H1 (cell line): ENCODE measurements at regions not wholly inside any gene's neighbourhood (a gene's known extent, or its start where the extent isn't known, plus 50 kb on each side); places are given as distances from the start of the nearest gene placed in this dataset.

ENCODE experiments used
- ATF3 ChIP-seq: IDR thresholded peaks from 2 replicates; pipeline ENCODE4 v1.6.1; 2011; ENCODE audit warnings: low read depth, mild to moderate bottlenecking, low read length; ENCODE audit not compliant: insufficient read depth
- BACH1 ChIP-seq: IDR thresholded peaks from 2 replicates; pipeline ENCODE4 v1.6.1; 2012; ENCODE audit warnings: low read length, improper control_type of control experiment
- CEBPB ChIP-seq: IDR thresholded peaks from 2 replicates; pipeline ENCODE4 v1.6.1; 2012; ENCODE audit warnings: low read depth, low read length
- CHD1 ChIP-seq: IDR thresholded peaks from 2 replicates; pipeline ENCODE4 v1.6.1; 2012; ENCODE audit warnings: low read depth, low read length, improper control_type of control experiment
- CHD7 ChIP-seq: fragments of 300-600 bp; sonication (generic); IDR thresholded peaks from 2 replicates; pipeline ENCODE4 v1.7.1; 2012; ENCODE audit warnings: low read length, moderate library complexity, mild to moderate bottlenecking, inconsistent platforms; ENCODE audit not compliant: insufficient replicate concordance
- GTF2F1 ChIP-seq: IDR thresholded peaks from 2 replicates; pipeline ENCODE4 v1.6.1; 2012; ENCODE audit warnings: low read depth, low read length, improper control_type of control experiment, borderline replicate concordance
- RFX5 ChIP-seq: IDR thresholded peaks from 2 replicates; pipeline ENCODE4 v1.6.1; 2011; ENCODE audit warnings: low read depth, low read length, improper control_type of control experiment, borderline replicate concordance
- SIX5 ChIP-seq: IDR thresholded peaks from 2 replicates; pipeline ENCODE4 v1.6.1; 2011; ENCODE audit warnings: mild to moderate bottlenecking, low read depth, low read length
- TAF1 ChIP-seq: IDR thresholded peaks from 2 replicates; pipeline ENCODE4 v1.6.1; 2011; ENCODE audit warnings: mild to moderate bottlenecking, low read depth, low read length
- TAF7 ChIP-seq: optimal IDR thresholded peaks from 2 replicates; pipeline ENCODE3; 2011; ENCODE audit warnings: low read depth, mild to moderate bottlenecking, inconsistent platforms, low read length, moderate library complexity, borderline replicate concordance
- TBP ChIP-seq: IDR thresholded peaks from 2 replicates; pipeline ENCODE4 v1.6.1; 2011; ENCODE audit warnings: low read depth, low read length, improper control_type of control experiment

- TF ChIP-seq CHD7 (no peak), CEBPB (no peak), RFX5 (no peak), ATF3 (no peak), SIX5 (no peak), GTF2F1 (no peak), CHD1 (no peak), TAF7 (no peak), TBP (no peak), BACH1 (no peak), TAF1 (no peak)
These were observed 51.5 kb upstream of the HS3ST2 start (continued) for GRCh38 chr16:22762486-22762885.
